Activated CD8-positive, alpha-beta memory T cell treated with anti-CD3 and anti-CD28 coated beads, Interleukin-2, amount 50 U/mL, for 1 hour (primary cell): ENCODE measurements at regions not wholly inside any gene's neighbourhood (a gene's known extent, or its start where the extent isn't known, plus 50 kb on each side); places are given as distances from the start of the nearest gene placed in this dataset.

Experiments
- DNase-seq: peaks from one replicate; pipeline ENCODE4 v3.0.0-alpha.2; 2020; ENCODE audit errors: extremely low read depth

GRCh38 chr3:104610730-104611652, 755.7 kb upstream of the ALCAM start:
- DNase-seq: no peak

DNA sequence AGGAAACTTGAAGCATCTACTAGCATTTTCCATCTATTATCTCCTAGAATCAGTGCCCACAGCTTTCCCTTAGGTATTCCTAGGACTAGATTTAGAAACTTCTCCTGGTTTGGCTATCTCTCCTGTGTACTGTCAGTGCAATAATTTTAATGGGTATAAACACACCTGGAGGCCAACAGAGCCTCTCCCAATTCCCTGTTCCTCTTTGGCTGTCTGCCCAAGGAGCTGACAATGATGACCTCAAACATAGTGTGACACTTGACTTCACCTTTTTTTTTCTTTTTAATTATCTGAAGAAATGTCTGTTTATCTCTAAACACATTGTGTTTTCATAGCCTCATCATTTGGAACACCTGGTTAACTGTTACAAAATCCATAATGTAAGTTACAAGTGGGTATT, 754.5 kb upstream of the ALCAM start:
- no peak for DNase-seq

- no peak for DNase-seq
Measured at GRCh38 chr3:104614564-104614963, 752.1 kb upstream of the ALCAM start.

DNA sequence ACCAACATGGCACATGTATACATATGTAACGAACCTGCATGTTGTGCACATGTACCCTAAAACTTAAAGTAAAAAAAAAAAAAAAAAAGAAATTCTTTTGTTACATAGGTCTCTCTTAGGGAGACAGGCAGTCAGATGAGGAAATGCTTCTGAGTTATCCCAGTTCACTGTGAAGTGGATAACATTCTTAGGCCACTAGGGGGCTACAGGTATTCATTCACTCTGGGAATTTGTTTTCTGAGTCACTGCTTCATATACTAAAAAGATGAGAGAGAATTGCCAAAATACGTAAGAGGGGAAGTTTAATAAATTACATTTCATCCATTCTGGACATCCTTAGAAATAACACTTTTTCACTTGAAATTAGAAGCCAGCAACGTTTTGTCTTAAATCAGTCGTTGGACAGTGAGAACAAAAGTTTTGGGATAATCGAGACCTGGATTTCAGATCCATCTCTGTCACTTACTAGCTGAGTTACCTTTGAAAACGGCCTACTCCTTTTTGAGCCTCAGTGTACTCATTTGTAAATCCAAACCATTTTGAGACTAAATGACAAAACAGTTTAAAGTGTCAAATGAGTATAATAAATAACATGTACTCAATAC, 738.4 kb upstream of the ALCAM start:
- DNase-seq: no peak

- no peak for DNase-seq
Measured at GRCh38 chr3:104629038-104629437, 737.7 kb upstream of the ALCAM start.

DNA sequence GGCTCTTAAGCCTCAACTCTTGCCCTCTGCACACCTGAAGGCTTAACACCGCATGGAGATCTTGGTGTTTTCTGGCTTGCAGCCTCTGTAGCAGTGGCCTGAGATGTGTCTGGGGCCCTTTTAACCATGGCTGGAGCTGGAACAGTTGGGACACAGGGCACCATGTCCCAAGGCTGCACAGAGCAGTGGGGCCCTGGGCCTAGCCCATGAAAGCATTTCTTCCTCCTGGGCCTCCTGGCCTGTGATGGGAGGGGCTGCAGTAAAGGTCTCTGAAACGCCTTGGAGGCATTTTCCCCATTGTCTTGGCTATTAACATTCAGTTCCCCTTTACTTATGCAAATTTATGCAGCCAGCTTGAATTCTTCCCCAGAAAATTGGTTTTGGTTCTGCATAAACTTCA, 735.5 kb upstream of the ALCAM start:
- DNase-seq: no peak

DNA sequence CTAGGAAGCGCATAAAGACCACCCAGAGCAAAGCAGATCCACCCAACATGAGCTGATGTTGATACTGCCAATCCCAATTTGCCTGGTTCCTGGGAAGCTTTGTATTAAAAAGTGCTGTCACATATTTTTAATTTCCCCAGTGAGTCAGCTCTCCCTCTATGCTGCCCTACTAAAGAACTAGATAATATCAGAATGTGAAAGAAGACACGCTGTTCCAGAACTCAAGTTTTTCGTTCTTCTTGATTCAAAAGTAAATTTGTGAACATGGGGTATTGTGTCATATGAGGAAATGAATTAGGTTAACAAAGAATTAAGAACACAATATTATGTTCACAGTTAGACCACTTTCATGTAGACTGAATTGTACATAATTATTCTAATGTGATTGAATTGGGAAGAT, 734.2 kb upstream of the ALCAM start:
- no peak for DNase-seq

GRCh38 chr3:104632947-104633346, 733.8 kb upstream of the ALCAM start:
- DNase-seq: no peak

GRCh38 chr3:104635872-104636580, 730.7 kb upstream of the ALCAM start:
- no peak for DNase-seq

DNA sequence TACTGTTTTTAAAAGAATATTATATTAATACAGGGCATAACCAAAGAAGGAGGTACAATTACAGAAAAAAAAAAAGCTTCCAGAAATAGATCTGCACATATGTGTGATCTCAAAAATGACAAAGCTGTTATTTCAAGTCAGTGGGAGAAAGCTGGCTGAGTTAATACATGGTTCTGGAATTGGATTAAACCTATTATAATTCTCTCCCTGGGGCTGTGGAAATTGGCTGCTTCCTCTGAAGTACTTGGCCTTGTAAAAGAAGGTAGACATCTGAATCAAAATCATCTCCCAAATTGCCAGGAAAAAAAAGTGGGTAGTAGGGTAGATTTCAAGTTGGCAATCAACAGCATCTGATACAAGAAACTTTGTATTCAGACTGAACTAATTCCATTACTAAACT, 723.9 kb upstream of the ALCAM start:
- DNase-seq: no peak

- DNase-seq: no peak
Measured at GRCh38 chr3:104646196-104646595, 720.5 kb upstream of the ALCAM start.

GRCh38 chr3:104648823-104649222, 717.9 kb upstream of the ALCAM start:
- DNase-seq: no peak

GRCh38 chr3:104669083-104669482, 697.6 kb upstream of the ALCAM start:
- no peak for DNase-seq

DNA sequence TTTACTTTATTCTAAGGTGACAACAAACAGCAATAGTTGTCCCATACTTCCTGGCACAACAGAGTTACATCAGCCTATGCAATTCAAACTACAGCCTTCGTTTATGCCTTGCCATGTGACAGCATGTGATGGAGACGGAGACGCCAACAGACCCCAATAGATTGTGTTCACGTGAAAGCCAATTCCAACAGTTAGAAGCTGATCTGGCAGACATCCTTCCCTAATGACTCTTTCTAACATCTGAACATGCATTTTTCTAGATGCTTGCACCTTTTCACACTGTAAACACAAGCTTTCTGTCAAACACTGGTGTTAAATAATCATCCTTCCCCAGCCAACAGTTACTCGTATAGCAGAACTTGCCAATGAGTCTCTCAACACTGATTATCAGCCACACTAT, 694.4 kb upstream of the ALCAM start:
- DNase-seq: no peak

DNA sequence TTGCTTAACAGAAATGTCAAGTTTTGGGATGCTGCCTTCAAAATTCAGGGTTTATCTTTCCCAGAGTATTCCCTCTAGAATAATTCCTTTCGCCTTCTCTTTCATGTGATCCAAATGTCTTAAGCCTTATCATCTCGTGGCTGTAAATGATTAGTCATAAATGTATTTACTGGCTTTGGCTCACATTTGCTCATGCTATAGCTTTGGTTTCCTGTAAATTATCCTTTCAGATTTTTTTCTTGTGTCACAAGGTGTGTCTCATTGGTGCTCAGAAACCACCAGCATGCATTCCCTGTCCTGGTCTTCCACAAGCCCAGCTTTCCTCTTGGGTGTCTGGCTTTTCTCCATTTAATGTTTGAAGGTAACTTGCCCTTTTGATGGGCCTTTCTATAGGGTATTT, 692.7 kb upstream of the ALCAM start:
- DNase-seq: no peak

- no peak for DNase-seq
Measured at GRCh38 chr3:104676241-104676640, 690.5 kb upstream of the ALCAM start.

- DNase-seq: no peak
Measured at GRCh38 chr3:104677932-104678331, 688.8 kb upstream of the ALCAM start.

DNA sequence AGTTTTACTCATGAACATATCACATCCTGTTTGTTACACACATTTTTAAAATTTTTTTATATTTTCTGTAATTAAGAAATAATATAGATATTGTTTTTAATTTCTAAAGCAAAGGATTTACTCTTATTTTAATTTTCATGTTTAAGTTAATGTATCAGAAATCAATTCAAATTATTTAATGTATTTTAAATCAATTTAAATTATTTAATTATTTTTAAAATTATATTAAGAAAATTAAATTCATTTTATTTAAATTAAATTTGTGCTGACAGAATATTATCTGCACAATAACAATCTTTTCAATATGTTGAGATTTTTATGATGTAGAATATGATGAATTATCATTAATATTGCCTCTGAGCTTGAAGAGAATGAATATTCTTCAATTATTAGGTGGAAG, 681.2 kb upstream of the ALCAM start:
- DNase-seq: no peak

DNA sequence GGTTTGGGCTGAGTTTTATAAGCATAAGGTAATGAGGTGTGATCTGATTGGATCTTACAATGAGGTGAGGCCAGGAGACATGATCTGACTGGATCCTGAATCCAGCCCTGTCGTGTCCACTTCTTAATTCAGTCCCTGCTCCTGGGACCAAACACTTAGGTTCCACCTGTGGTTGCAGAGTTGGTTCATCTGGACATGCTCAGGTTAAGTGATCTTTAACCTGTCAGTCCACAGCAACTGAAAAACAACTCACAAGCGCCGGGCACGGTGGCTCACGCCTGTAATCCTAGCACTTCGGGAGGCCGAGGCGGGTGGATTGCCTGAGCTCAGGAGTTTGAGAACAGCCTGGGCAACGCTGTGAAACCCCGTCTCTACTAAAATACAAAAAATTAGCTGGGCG, 679.3 kb upstream of the ALCAM start:
- DNase-seq: no peak

GRCh38 chr3:104696470-104696869, 670.2 kb upstream of the ALCAM start:
- no peak for DNase-seq

- no peak for DNase-seq
Measured at GRCh38 chr3:104711406-104711805, 655.3 kb upstream of the ALCAM start.

- no peak for DNase-seq
Measured at GRCh38 chr3:104715972-104716371, 650.7 kb upstream of the ALCAM start.

DNA sequence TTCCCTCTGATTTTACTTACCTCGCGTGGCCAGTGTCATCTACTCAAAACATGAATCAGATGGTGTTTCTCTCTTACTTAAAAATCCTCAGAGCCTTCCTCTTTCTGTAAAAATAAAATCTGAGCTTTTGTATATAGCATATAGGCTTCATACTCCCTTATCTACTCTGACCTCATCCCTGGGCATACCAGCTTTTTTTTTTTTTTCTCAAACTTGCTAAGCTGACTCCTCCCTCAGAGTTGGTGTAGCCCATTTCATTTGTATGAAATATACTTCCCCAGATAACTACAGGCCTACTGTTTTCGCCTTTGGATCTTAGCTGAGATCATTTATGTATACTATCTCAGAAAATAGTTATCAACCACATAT, 648.9 kb upstream of the ALCAM start:
- no peak for DNase-seq
